GM10266 (cell line): ENCODE measurements at regions not wholly inside any gene's neighbourhood (a gene's known extent, or its start where the extent isn't known, plus 50 kb on each side); places are given as distances from the start of the nearest gene placed in this dataset.
"Not testable (repeated sequence)": the region's sequence is repeated elsewhere in the genome, so short reads cannot be mapped to it uniquely, and the experiment has no call there.

ENCODE experiments used
- DNase-seq: peaks from one replicate; pipeline ENCODE4 v3.0.0; 2012; ENCODE audit errors: extremely low spot score
- CTCF ChIP-seq: IDR thresholded peaks from 2 replicates; pipeline ENCODE4 v1.5.1; 2012; ENCODE audit warnings: mild to moderate bottlenecking, low read depth; ENCODE audit not compliant: control insufficient read depth, insufficient read depth; ENCODE audit errors: missing control alignments

- DNase-seq, result no peak
- TF ChIP-seq CTCF, result no peak
Measured at GRCh38 chr16:87161822-87162676, 155.1 kb downstream of the C16orf95 start.

- not testable (repeated sequence) for DNase-seq
Measured at GRCh38 chr16:87162799-87163198, 154.4 kb downstream of the C16orf95 start.

- DNase-seq, result no peak
- no peak for TF ChIP-seq CTCF
Measured at GRCh38 chr16:87163637-87164036, 153.6 kb downstream of the C16orf95 start.

- TF ChIP-seq CTCF, result no peak
- DNase-seq, result no peak
Measured at GRCh38 chr16:87165151-87165550, 152.0 kb downstream of the C16orf95 start.

- no peak for DNase-seq
- no peak for TF ChIP-seq CTCF
Measured at GRCh38 chr16:87165885-87166284, 151.3 kb downstream of the C16orf95 start.

- no peak for DNase-seq
- no peak for TF ChIP-seq CTCF
Measured at GRCh38 chr16:87166321-87166720, 150.9 kb downstream of the C16orf95 start.

- no peak for TF ChIP-seq CTCF
- no peak for DNase-seq
Measured at GRCh38 chr16:87166934-87167333, 150.3 kb downstream of the C16orf95 start.

GRCh38 chr16:87169509-87169995 lies 147.6 kb downstream of the C16orf95 start:
- no peak for TF ChIP-seq CTCF
- no peak for DNase-seq
